ENCODE measurements at regions not wholly inside any gene's neighbourhood (a gene's known extent, or its start where the extent isn't known, plus 50 kb on each side); places are given as distances from the start of the nearest gene placed in this dataset.

GRCh38 chr3:127408022-127408683 lies 120.3 kb upstream of the PRR20G start:
- CTCF ChIA-PET, result no interaction called here
- Histone ChIP-seq H3K9ac (replicated peaks; ENCODE audit: extremely low read depth, insufficient read depth, low read length) (no peak overlapping the region), H4K20me1 (replicated peaks; ENCODE audit: control insufficient read depth, extremely low read depth, insufficient read depth, low read length) (no peaks in the 10 kb centered on the region), H3K4me2 (ENCODE audit: insufficient read depth, low read length) (no peak overlapping the region), H3K36me3 (ENCODE audit: control insufficient read depth in 2 of 2, extremely low read depth in 1 of 2, insufficient read depth in 2 of 2, low read length in 2 of 2) (no peaks in the 10 kb centered on the region), H3K79me2 (ENCODE audit: control insufficient read depth, insufficient read depth, low read length) (no peaks in the 10 kb centered on the region), H3K9me3 (replicated peaks; ENCODE audit: control insufficient read depth, insufficient read depth, low read length) (no peaks in the 10 kb centered on the region), H3K4me3 (replicated peaks in 1 of 3; ENCODE audit: insufficient read depth in 1 of 3, low read depth in 1 of 3, low read length in 3 of 3) (no peak overlapping the region), H3K9me1 (replicated peaks; ENCODE audit: control insufficient read depth, extremely low read depth, insufficient read depth, low read length) (no peaks in the 10 kb centered on the region), H2AFZ (ENCODE audit: low read depth, low read length) (no peak overlapping the region), H3K27me3 (ENCODE audit: control insufficient read depth in 2 of 2, insufficient read depth in 2 of 2, low read length in 2 of 2) (no peaks in the 10 kb centered on the region), H3K4me1 (ENCODE audit: control insufficient read depth, extremely low read depth, insufficient read depth, low read length) (no peaks in the 10 kb centered on the region), H3K27ac (ENCODE audit: insufficient read depth, low read depth, low read length) (no peak overlapping the region)
- intact Hi-C loops (cut with micrococcal nuclease) (no loop called here), dilution Hi-C loops (cut with MboI; ENCODE audit: extremely low pct_ligation_motif_present, low sequenced_read_pairs) (no loop called here)
- TF ChIP-seq MYC (IDR thresholded peaks at IDR 0.05; ENCODE audit: low read depth, low read length), result no peak
- TF ChIP-seq, protein P1, sequence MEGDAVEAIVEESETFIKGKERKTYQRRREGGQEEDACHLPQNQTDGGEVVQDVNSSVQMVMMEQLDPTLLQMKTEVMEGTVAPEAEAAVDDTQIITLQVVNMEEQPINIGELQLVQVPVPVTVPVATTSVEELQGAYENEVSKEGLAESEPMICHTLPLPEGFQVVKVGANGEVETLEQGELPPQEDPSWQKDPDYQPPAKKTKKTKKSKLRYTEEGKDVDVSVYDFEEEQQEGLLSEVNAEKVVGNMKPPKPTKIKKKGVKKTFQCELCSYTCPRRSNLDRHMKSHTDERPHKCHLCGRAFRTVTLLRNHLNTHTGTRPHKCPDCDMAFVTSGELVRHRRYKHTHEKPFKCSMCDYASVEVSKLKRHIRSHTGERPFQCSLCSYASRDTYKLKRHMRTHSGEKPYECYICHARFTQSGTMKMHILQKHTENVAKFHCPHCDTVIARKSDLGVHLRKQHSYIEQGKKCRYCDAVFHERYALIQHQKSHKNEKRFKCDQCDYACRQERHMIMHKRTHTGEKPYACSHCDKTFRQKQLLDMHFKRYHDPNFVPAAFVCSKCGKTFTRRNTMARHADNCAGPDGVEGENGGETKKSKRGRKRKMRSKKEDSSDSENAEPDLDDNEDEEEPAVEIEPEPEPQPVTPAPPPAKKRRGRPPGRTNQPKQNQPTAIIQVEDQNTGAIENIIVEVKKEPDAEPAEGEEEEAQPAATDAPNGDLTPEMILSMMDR (IDR thresholded peaks at IDR 0.05; ENCODE audit: extremely low read depth in 1 of 2, insufficient read depth in 1 of 2, low read depth in 1 of 2, low read length in 2 of 2), result no peak
- FAIRE-seq (no peak), DNase-seq (ENCODE audit: low read depth, low spot score) (no peak)
- BruUV-seq (replicated peaks), result no TSS peak
- POLR2A ChIA-PET, result no interaction called here

DNA sequence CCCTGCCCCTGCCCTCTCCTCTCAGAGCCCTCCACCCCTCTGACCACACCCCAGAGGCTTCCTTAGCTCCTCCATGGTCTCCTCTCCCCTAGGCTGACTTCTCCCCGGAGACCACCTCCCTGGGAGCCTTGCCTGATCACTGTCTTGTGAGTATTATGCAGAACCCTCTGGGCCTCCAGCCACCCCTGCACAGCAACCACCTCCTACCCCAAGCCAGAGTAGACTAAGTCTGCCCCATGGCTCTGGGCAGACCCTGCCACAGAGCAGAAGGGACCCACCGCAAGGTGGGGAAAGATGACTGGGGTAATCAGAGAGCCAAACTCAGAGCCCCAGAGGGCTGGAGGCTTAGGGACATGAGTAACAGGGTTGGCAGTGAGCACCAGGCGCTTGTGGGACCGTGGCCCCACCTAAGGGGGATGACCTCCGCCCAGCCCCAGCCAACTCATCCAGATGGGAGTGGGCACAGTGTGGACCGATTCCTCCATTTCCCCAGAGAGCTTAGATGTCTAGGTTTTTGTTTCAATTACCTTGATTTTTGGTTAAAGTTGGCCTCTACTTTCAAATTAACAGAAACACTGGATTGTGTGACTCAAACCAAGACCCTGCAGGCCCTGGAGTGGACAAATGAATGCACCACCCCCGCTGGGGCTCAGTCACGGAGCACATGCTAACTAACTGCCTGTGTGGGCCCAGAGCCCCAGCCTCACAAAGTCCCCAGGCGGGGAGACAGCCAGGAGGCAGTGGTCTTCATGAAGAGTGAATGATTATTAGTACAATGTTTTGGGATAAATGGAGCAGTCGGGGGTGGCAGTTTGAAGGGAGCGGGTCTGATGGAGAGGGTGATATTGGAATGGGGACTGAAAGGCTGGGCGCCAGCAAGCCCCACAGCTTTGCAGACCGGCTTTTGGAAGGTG lies 119.4 kb upstream of the PRR20G start:
- H3K4me1 ChIP-seq (ENCODE audit: control insufficient read depth, extremely low read depth, insufficient read depth, low read length), result no peaks in the 10 kb centered on the region
- H3K4me2 ChIP-seq (ENCODE audit: insufficient read depth, low read length), result no peak overlapping the region
- no TSS peak for BruUV-seq (replicated peaks)
- TF ChIP-seq FOS (IDR thresholded peaks at IDR 0.05; ENCODE audit: borderline replicate concordance, insufficient read depth, low read length), result no peak
- TF ChIP-seq JUN (IDR thresholded peaks at IDR 0.05; ENCODE audit: borderline replicate concordance, insufficient read depth, insufficient read length, low read depth), result no peak
- no peak for TF ChIP-seq EZH2 (IDR thresholded peaks at IDR 0.05; ENCODE audit: borderline replicate concordance, low read depth, low read length, severe bottlenecking)
- TF ChIP-seq, protein P2, sequence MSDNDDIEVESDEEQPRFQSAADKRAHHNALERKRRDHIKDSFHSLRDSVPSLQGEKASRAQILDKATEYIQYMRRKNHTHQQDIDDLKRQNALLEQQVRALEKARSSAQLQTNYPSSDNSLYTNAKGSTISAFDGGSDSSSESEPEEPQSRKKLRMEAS (IDR thresholded peaks at IDR 0.05; ENCODE audit: insufficient read depth, insufficient read length), result no peak
- TF ChIP-seq POLR2A (IDR thresholded peaks at IDR 0.05; ENCODE audit: low read depth, low read length), result no peak
- no peak for TF ChIP-seq GATA2 (IDR thresholded peaks at IDR 0.05; ENCODE audit: insufficient read depth, insufficient read length, low read depth, low read length)
- TF ChIP-seq POLR2AphosphoS5 (IDR thresholded peaks at IDR 0.05; ENCODE audit: insufficient read depth, low read depth, low read length), result no peak
- TF ChIP-seq MYC (IDR thresholded peaks at IDR 0.05; ENCODE audit: low read depth, low read length), result no peak
- TF ChIP-seq, protein P1 (IDR thresholded peaks at IDR 0.05; ENCODE audit: extremely low read depth in 1 of 2, insufficient read depth in 1 of 2, low read depth in 1 of 2, low read length in 2 of 2), result no peak
- H3K9ac ChIP-seq (replicated peaks; ENCODE audit: extremely low read depth, insufficient read depth, low read length), result no peak overlapping the region
- H3K9me3 ChIP-seq (replicated peaks; ENCODE audit: control insufficient read depth, insufficient read depth, low read length), result no peaks in the 10 kb centered on the region
- POLR2A ChIA-PET, result no interaction called here
- no peak overlapping the region for H2AFZ ChIP-seq (ENCODE audit: low read depth, low read length)
- H3K79me2 ChIP-seq (ENCODE audit: control insufficient read depth, insufficient read depth, low read length), result no peaks in the 10 kb centered on the region
- no peaks in the 10 kb centered on the region for H3K27me3 ChIP-seq (ENCODE audit: control insufficient read depth in 2 of 2, insufficient read depth in 2 of 2, low read length in 2 of 2)
- no peaks in the 10 kb centered on the region for H3K36me3 ChIP-seq (ENCODE audit: control insufficient read depth in 2 of 2, extremely low read depth in 1 of 2, insufficient read depth in 2 of 2, low read length in 2 of 2)
- dilution Hi-C loops (cut with MboI; ENCODE audit: extremely low pct_ligation_motif_present, low sequenced_read_pairs) (no loop called here), intact Hi-C loops (cut with micrococcal nuclease) (no loop called here)
- no peaks in the 10 kb centered on the region for H4K20me1 ChIP-seq (replicated peaks; ENCODE audit: control insufficient read depth, extremely low read depth, insufficient read depth, low read length)
- H3K9me1 ChIP-seq (replicated peaks; ENCODE audit: control insufficient read depth, extremely low read depth, insufficient read depth, low read length), result no peaks in the 10 kb centered on the region
- no peak overlapping the region for H3K4me3 ChIP-seq (replicated peaks in 1 of 3; ENCODE audit: insufficient read depth in 1 of 3, low read depth in 1 of 3, low read length in 3 of 3)
- H3K27ac ChIP-seq (ENCODE audit: insufficient read depth, low read depth, low read length), result no peak overlapping the region
- FAIRE-seq (no peak), DNase-seq (ENCODE audit: low read depth, low spot score) (no peak)
- CTCF ChIA-PET, result no interaction called here

Measured in endothelial cell of umbilical vein (primary cell).